GM19328 (cell line): ENCODE measurements at regions not wholly inside any gene's neighbourhood (a gene's known extent, or its start where the extent isn't known, plus 50 kb on each side); places are given as distances from the start of the nearest gene placed in this dataset.

Experiments
- ATAC-seq: cut with Tn5 transposase; IDR thresholded peaks from one replicate; pipeline ENCODE4 v1.9.1; 2021; ENCODE audit warnings: mild to moderate bottlenecking, moderate library complexity; ENCODE audit not compliant: unreplicated experiment

GRCh38 chr6:159359581-159360297 is 190.5 kb downstream of the FNDC1 start:
- no peak for ATAC-seq

- no peak for ATAC-seq
Observed at GRCh38 chr6:159358562-159358961, 189.4 kb downstream of the FNDC1 start.

- no peak for ATAC-seq
Observed at GRCh38 chr6:159357211-159357915, 188.2 kb downstream of the FNDC1 start.

GRCh38 chr6:159353193-159353592 is 184.0 kb downstream of the FNDC1 start:
- no peak for ATAC-seq

- ATAC-seq = no peak
Observed at GRCh38 chr6:159351707-159352106, 182.5 kb downstream of the FNDC1 start.

- ATAC-seq = no peak
Observed at GRCh38 chr6:159349915-159350314, 180.7 kb downstream of the FNDC1 start.

- ATAC-seq = no peak
Observed at GRCh38 chr6:159343709-159344108, 174.5 kb downstream of the FNDC1 start.

GRCh38 chr6:159342146-159342545 is 172.9 kb downstream of the FNDC1 start:
- ATAC-seq = no peak

GRCh38 chr6:159334068-159334467 is 164.9 kb downstream of the FNDC1 start:
- ATAC-seq = no peak

GRCh38 chr6:159331451-159331850 is 162.3 kb downstream of the FNDC1 start:
- no peak for ATAC-seq

GRCh38 chr6:159329081-159329480 is 159.9 kb downstream of the FNDC1 start:
- no peak for ATAC-seq

- no peak for ATAC-seq
Observed at GRCh38 chr6:159328052-159328451, 158.9 kb downstream of the FNDC1 start.

- no peak for ATAC-seq
Observed at GRCh38 chr6:159325476-159325875, 156.3 kb downstream of the FNDC1 start.

GRCh38 chr6:159324596-159324995 is 155.4 kb downstream of the FNDC1 start:
- ATAC-seq = no peak
